ENCODE measurements at regions not wholly inside any gene's neighbourhood (a gene's known extent, or its start where the extent isn't known, plus 50 kb on each side); places are given as distances from the start of the nearest gene placed in this dataset.

- TF ChIP-seq CTCF (IDR thresholded peaks at IDR 0.05) (no peak), POLR2A (IDR thresholded peaks at IDR 0.05; ENCODE audit: low read depth) (no peak), POLR2AphosphoS5 (IDR thresholded peaks at IDR 0.05) (no peak)
Measured at GRCh38 chrX:117458243-117458968, 658.2 kb downstream of the KLHL13 start.

Data from esophagus muscularis mucosa (tissue), 3 donors.